ENCODE measurements at regions not wholly inside any gene's neighbourhood (a gene's known extent, or its start where the extent isn't known, plus 50 kb on each side); places are given as distances from the start of the nearest gene placed in this dataset.
"Not testable (repeated sequence)": the region's sequence is repeated elsewhere in the genome, so short reads cannot be mapped to it uniquely, and the experiment has no call there.

- DNase-seq (ENCODE audit: low read depth, low spot score) = no peak
These were observed 387.7 kb upstream of the CHD1 start for GRCh38 chr5:99316484-99316883.

GRCh38 chr5:99315413-99316183, 386.8 kb upstream of the CHD1 start:
- no peak for DNase-seq (ENCODE audit: low read depth, low spot score)

GRCh38 chr5:99314721-99315120, 385.9 kb upstream of the CHD1 start:
- DNase-seq (ENCODE audit: low read depth, low spot score) = no peak

GRCh38 chr5:99308131-99308530, 379.3 kb upstream of the CHD1 start:
- no peak for DNase-seq (ENCODE audit: low read depth, low spot score)

GRCh38 chr5:99305045-99305580, 376.3 kb upstream of the CHD1 start:
- no peak for DNase-seq (ENCODE audit: low read depth, low spot score)

GRCh38 chr5:99285606-99286005, 356.8 kb upstream of the CHD1 start:
- no peak for DNase-seq (ENCODE audit: low read depth, low spot score)

- DNase-seq (ENCODE audit: low read depth, low spot score) = no peak
These were observed 346.3 kb upstream of the CHD1 start for GRCh38 chr5:99275128-99275527.

- DNase-seq (ENCODE audit: low read depth, low spot score) = no peak
These were observed 343.8 kb upstream of the CHD1 start for GRCh38 chr5:99272576-99272975.

- no peak for DNase-seq (ENCODE audit: low read depth, low spot score)
These were observed 330.0 kb upstream of the CHD1 start for GRCh38 chr5:99258819-99259218.

GRCh38 chr5:99248066-99248465, 319.3 kb upstream of the CHD1 start:
- DNase-seq (ENCODE audit: low read depth, low spot score) = no peak

GRCh38 chr5:99247346-99247745, 318.5 kb upstream of the CHD1 start:
- no peak for DNase-seq (ENCODE audit: low read depth, low spot score)

- DNase-seq (ENCODE audit: low read depth, low spot score) = no peak
These were observed 314.3 kb upstream of the CHD1 start for GRCh38 chr5:99243111-99243510.

GRCh38 chr5:99239826-99240360, 311.1 kb upstream of the CHD1 start:
- DNase-seq (ENCODE audit: low read depth, low spot score) = no peak

GRCh38 chr5:99191206-99191745, 262.5 kb upstream of the CHD1 start:
- DNase-seq (ENCODE audit: low read depth, low spot score) = no peak

- no peak for DNase-seq (ENCODE audit: low read depth, low spot score)
These were observed 258.8 kb upstream of the CHD1 start for GRCh38 chr5:99187611-99188010.

- no peak for DNase-seq (ENCODE audit: low read depth, low spot score)
These were observed 250.4 kb upstream of the CHD1 start for GRCh38 chr5:99179206-99179605.

- DNase-seq (ENCODE audit: low read depth, low spot score) = no peak
These were observed 249.0 kb upstream of the CHD1 start for GRCh38 chr5:99177796-99178195.

- no peak for DNase-seq (ENCODE audit: low read depth, low spot score)
These were observed 247.4 kb upstream of the CHD1 start for GRCh38 chr5:99176186-99176585.

GRCh38 chr5:99169309-99169708, 240.5 kb upstream of the CHD1 start:
- DNase-seq (ENCODE audit: low read depth, low spot score) = no peak

- DNase-seq (ENCODE audit: low read depth, low spot score) = not testable (repeated sequence)
These were observed 232.7 kb upstream of the CHD1 start for GRCh38 chr5:99161538-99161937.

- no peak for DNase-seq (ENCODE audit: low read depth, low spot score)
These were observed 227.9 kb upstream of the CHD1 start for GRCh38 chr5:99156688-99157087.

- not testable (repeated sequence) for DNase-seq (ENCODE audit: low read depth, low spot score)
These were observed 214.5 kb upstream of the CHD1 start for GRCh38 chr5:99143283-99143795.
